OCI-LY7 (cell line): ENCODE measurements at regions not wholly inside any gene's neighbourhood (a gene's known extent, or its start where the extent isn't known, plus 50 kb on each side); places are given as distances from the start of the nearest gene placed in this dataset.

Experiments
- BruUV-seq: library from RNA; stranded (reverse); fragments of 400-500 nt; replicated peaks from 2 replicates; lab custom pipeline; 2021; lab: Mats Ljungman, UMichigan
- CTCF ChIA-PET: fragments of 300-600 bp; sonication (Branson Sonifier 250); formaldehyde crosslinking; loops from one replicate; lab custom pipeline; 2022; ENCODE audit warnings: antibody characterized with exemption; ENCODE audit not compliant: unreplicated experiment; lab: Charles Lee
- POLR2A ChIA-PET: fragments of 300-600 bp; sonication (Branson Sonifier 250); formaldehyde crosslinking; loops from one replicate; lab custom pipeline; 2022; ENCODE audit warnings: antibody characterized with exemption; lab: Charles Lee
- DNase-seq: peaks from one replicate; pipeline ENCODE4 v3.0.0-alpha.2; 2015; ENCODE audit warnings: low spot score
- H2AFZ ChIP-seq: fragments of 200-600 bp; sonication (generic), shearing (Covaris generic); 2 replicates; pipeline ENCODE4 v1.6.1; 2014; ENCODE audit warnings: mild to moderate bottlenecking, antibody characterized with exemption, low read length, moderate library complexity
- H3K27ac ChIP-seq: fragments of 200-600 bp; sonication (generic); 2 replicates; pipeline ENCODE4 v1.5.1; 2014; ENCODE audit warnings: mixed run types, low read depth, mild to moderate bottlenecking, moderate library complexity, low read length, inconsistent platforms; ENCODE audit not compliant: poor library complexity, severe bottlenecking
- H3K36me3 ChIP-seq: fragments of 200-600 bp; sonication (generic); 2 replicates; pipeline ENCODE4 v1.6.1; 2014; ENCODE audit warnings: mild to moderate bottlenecking, antibody characterized with exemption, low read length, moderate library complexity, mixed read lengths; ENCODE audit not compliant: insufficient read depth
- H3K4me1 ChIP-seq: fragments of 200-600 bp; sonication (generic); 2 replicates; pipeline ENCODE4 v1.5.1; 2014; ENCODE audit warnings: mild to moderate bottlenecking, low read length; ENCODE audit not compliant: insufficient read depth, poor library complexity, severe bottlenecking
- H3K4me2 ChIP-seq: fragments of 200-600 bp; sonication (generic); 2 replicates; pipeline ENCODE4 v1.6.1; 2014; ENCODE audit warnings: mild to moderate bottlenecking, low read length
- H3K4me3 ChIP-seq: fragments of 200-600 bp; sonication (generic); 2 replicates; pipeline ENCODE4 v1.5.1; 2014; ENCODE audit warnings: mild to moderate bottlenecking, low read depth, low read length; ENCODE audit not compliant: poor library complexity, severe bottlenecking
- H3K79me2 ChIP-seq: fragments of 200-600 bp; sonication (generic); 2 replicates; pipeline ENCODE4 v1.6.1; 2016; ENCODE audit warnings: low read depth, mild to moderate bottlenecking, low read length, moderate library complexity, mixed read lengths; ENCODE audit not compliant: insufficient read depth
- H3K9me2 ChIP-seq: fragments of 200-600 bp; sonication (generic); 2 replicates; pipeline ENCODE4 v1.6.1; 2016; ENCODE audit warnings: mild to moderate bottlenecking, low read length, mixed read lengths; ENCODE audit not compliant: insufficient read depth
- H3K9me3 ChIP-seq: fragments of 200-600 bp; sonication (generic); 2 replicates; pipeline ENCODE4 v1.6.1; 2014; ENCODE audit warnings: mild to moderate bottlenecking, mixed run types, low read length, mixed read lengths
- H4K20me1 ChIP-seq: fragments of 200-600 bp; sonication (generic); 2 replicates; pipeline ENCODE4 v1.6.1; 2014; ENCODE audit warnings: mild to moderate bottlenecking, antibody characterized with exemption, low read length, moderate library complexity, mixed read lengths; ENCODE audit not compliant: insufficient read depth
- EZH2phosphoT487 ChIP-seq: fragments of 200-600 bp; sonication (generic); IDR thresholded peaks from 2 replicates; pipeline ENCODE4 v1.6.1; 2018; ENCODE audit warnings: low read depth, borderline replicate concordance, mild to moderate bottlenecking, mixed run types, antibody characterized with exemption, low read length, moderate library complexity, mixed read lengths
- intact Hi-C: fragments of 100-400 bp; cut with micrococcal nuclease; formaldehyde crosslinking; loops from one replicate; pipeline ENCODE4 v1.10.0; 2022; ENCODE audit not compliant: unreplicated experiment
- TF ChIP-seq, protein P1 (sequence below): fragments of 200-600 bp; sonication (generic); conservative IDR thresholded peaks from 2 replicates; pipeline ENCODE4 v1.5.1; 2014; ENCODE audit warnings: mild to moderate bottlenecking, antibody characterized with exemption, low read length, moderate library complexity, mixed read lengths

DNA sequence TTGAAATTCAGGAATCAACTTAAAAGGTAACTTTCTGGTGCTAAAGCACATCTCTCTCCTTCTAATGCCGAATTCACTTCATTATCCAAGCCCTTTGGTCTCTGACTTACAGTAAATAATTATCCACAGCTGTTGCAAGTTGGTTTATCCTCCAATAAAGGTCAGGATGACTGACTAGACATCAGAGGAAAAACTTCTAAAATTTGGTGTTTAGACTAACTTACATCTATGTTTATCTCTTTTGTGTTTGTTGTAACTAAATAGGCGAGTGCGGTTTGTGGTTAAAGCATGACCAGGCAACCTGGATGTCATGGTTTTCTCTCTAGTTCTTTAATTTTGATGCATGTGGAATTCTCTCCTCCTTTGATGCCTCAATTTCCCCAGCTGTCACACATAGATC, 237.4 kb upstream of the LRTM1 start:
- Histone ChIP-seq H3K4me2 (no peak overlapping the region), H3K36me3 (no peaks in the 10 kb centered on the region), H2AFZ (no peak overlapping the region), H3K4me1 (peaks cover 19% of the 10 kb centered on the region), H3K4me3 (no peak overlapping the region), H3K27ac (no peak overlapping the region), H3K79me2 (no peaks in the 10 kb centered on the region), H3K9me3 (no peaks in the 10 kb centered on the region), H3K9me2 (no peaks in the 10 kb centered on the region), H4K20me1 (no peaks in the 10 kb centered on the region)
- no TSS peak for BruUV-seq
- intact Hi-C loops, result no loop called here
- no peak for DNase-seq
- TF ChIP-seq EZH2phosphoT487, result no peak
- TF ChIP-seq, protein P1, sequence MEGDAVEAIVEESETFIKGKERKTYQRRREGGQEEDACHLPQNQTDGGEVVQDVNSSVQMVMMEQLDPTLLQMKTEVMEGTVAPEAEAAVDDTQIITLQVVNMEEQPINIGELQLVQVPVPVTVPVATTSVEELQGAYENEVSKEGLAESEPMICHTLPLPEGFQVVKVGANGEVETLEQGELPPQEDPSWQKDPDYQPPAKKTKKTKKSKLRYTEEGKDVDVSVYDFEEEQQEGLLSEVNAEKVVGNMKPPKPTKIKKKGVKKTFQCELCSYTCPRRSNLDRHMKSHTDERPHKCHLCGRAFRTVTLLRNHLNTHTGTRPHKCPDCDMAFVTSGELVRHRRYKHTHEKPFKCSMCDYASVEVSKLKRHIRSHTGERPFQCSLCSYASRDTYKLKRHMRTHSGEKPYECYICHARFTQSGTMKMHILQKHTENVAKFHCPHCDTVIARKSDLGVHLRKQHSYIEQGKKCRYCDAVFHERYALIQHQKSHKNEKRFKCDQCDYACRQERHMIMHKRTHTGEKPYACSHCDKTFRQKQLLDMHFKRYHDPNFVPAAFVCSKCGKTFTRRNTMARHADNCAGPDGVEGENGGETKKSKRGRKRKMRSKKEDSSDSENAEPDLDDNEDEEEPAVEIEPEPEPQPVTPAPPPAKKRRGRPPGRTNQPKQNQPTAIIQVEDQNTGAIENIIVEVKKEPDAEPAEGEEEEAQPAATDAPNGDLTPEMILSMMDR, result no peak
- ChIA-PET CTCF (no interaction called here), POLR2A (interaction anchor here (0.7 kb wide), 1 partner anchor 641 kb away, joined by 3 read pairs; no protein-coding TSS in a partner anchor)

DNA sequence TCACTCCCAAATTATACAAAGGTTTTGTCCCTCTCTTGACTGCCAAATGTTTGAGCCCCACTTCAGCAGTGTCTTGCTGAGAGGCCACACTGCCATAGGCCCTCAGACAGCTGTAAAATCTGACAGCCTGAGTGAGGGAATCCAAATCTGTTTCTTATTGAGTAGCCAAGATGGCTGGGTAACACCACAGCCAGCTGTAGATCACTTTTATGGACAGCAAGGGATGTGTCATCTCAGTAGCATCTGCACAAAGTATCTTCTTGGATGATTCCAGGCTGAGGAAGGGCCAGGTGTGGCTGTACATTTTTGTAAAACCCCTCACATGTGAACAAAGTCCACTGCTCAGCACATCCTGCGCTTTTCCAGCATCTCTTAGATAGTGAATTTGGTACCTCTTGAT, 237.0 kb upstream of the LRTM1 start:
- no peak overlapping the region for H2AFZ ChIP-seq
- no peaks in the 10 kb centered on the region for H3K36me3 ChIP-seq
- no peaks in the 10 kb centered on the region for H3K9me2 ChIP-seq
- TF ChIP-seq, protein P1, result no peak
- TF ChIP-seq EZH2phosphoT487, result no peak
- ChIA-PET CTCF (no interaction called here), POLR2A (interaction anchor here (0.7 kb wide), 1 partner anchor 641 kb away, joined by 3 read pairs; no protein-coding TSS in a partner anchor)
- no peak overlapping the region for H3K4me3 ChIP-seq
- H3K9me3 ChIP-seq, result no peaks in the 10 kb centered on the region
- no TSS peak for BruUV-seq
- H3K4me2 ChIP-seq, result no peak overlapping the region
- no peak for DNase-seq
- peaks cover 19% of the 10 kb centered on the region for H3K4me1 ChIP-seq
- H3K27ac ChIP-seq, result no peak overlapping the region
- intact Hi-C loops, result no loop called here
- H4K20me1 ChIP-seq, result no peaks in the 10 kb centered on the region
- H3K79me2 ChIP-seq, result no peaks in the 10 kb centered on the region

DNA sequence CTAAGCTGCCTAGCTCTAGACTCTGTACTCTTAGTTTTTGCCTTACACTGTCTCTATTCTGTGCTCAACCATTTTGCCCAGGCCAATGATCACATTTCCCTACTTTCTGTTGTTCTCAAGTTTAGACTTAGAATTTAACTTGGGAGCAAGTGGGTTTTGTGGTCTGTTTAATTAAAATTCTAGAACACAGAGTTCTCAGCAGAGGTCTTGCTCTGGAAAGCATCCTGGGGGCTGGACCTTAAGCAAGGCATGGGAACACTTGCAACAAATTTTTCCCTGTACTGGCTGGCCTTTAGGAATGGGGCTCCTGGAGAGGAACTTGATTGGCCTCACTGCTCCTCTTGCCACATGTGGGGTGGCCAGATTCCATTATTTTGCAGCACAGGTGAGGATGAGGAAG, 236.3 kb upstream of the LRTM1 start:
- BruUV-seq, result no TSS peak
- H3K4me3 ChIP-seq, result no peak overlapping the region
- POLR2A ChIA-PET, result no interaction called here
- H3K36me3 ChIP-seq, result no peaks in the 10 kb centered on the region
- no peak overlapping the region for H3K27ac ChIP-seq
- CTCF ChIA-PET, result no interaction called here
- no peak for DNase-seq
- TF ChIP-seq EZH2phosphoT487, result no peak
- TF ChIP-seq, protein P1, result no peak
- H3K9me3 ChIP-seq, result no peaks in the 10 kb centered on the region
- H4K20me1 ChIP-seq, result no peaks in the 10 kb centered on the region
- no peaks in the 10 kb centered on the region for H3K79me2 ChIP-seq
- H2AFZ ChIP-seq, result no peak overlapping the region
- no peak overlapping the region for H3K4me2 ChIP-seq
- intact Hi-C loops, result no loop called here
- peaks cover 19% of the 10 kb centered on the region for H3K4me1 ChIP-seq
- no peaks in the 10 kb centered on the region for H3K9me2 ChIP-seq
